GM19395 (cell line): ENCODE measurements at regions not wholly inside any gene's neighbourhood (a gene's known extent, or its start where the extent isn't known, plus 50 kb on each side); places are given as distances from the start of the nearest gene placed in this dataset.

Experiments
- ATAC-seq: cut with Tn5 transposase; IDR thresholded peaks from one replicate; pipeline ENCODE4 v1.9.1; 2021; ENCODE audit warnings: mild to moderate bottlenecking, moderate library complexity; ENCODE audit not compliant: unreplicated experiment

DNA sequence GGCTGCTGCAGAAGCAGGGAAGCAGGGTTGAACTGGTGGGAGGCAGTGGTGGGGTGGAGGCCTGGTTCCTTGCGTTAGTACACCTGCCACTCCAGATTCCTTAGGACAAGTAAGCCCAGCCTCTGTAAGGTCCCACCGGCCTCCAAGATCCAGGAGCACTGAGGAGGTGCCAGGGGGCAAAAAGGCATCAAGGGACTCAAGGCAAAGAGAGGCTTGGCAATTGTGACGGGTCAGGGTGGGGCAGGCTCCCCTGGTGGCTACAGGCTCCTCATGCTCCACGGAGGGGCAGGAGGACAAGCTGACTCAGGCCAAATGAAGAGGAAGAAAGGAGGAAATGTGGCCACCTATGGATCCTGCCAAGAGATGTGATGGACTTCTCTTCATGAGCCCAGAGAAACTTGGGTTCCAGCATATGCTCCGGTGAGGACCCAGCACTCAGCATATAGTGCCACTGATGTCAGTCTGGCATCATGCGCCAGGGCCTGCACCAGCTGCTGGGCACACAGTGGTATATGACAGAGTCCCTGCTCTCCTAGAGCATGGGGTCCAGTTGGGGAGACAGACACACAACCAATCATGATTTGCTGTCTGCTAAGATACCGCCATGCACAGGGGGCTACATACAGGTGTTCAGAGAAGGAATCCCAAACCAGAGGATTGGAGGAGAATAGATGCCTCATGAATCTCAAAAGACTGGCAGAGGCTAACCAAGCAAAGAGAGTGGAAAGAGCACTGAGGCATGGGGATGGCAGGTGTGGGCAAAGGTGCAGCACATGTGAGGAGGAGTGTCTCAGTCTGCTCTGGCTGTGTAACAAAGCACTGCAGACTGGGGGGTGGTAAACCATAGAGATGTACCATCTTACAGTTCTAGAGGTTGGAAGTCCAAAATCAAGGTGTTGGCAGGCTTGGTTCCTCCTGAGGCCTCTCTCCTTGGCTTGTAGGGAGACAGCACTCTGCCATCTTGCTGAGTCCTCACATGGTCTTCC, 249.7 kb downstream of the RHOU start:
- ATAC-seq: no peak

DNA sequence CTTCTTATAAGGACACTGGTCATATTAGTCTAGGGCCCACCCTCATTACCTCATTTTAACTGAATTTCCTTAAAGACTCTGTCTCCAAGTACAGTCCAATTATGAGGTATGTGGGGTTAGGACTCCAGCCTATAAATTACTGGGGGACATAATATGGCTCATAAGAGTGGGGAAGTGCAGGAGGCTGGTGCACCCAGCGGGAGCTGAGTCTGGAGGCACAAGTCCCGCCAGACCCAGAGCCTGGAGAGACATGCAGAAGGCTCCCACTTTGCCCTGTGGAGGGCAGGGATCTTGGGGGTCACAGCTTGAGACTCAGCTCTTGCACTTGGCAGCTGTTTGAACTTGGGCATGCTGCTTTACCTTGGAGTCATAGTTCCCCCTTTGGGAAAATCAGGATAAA, 250.4 kb downstream of the RHOU start:
- no peak for ATAC-seq

DNA sequence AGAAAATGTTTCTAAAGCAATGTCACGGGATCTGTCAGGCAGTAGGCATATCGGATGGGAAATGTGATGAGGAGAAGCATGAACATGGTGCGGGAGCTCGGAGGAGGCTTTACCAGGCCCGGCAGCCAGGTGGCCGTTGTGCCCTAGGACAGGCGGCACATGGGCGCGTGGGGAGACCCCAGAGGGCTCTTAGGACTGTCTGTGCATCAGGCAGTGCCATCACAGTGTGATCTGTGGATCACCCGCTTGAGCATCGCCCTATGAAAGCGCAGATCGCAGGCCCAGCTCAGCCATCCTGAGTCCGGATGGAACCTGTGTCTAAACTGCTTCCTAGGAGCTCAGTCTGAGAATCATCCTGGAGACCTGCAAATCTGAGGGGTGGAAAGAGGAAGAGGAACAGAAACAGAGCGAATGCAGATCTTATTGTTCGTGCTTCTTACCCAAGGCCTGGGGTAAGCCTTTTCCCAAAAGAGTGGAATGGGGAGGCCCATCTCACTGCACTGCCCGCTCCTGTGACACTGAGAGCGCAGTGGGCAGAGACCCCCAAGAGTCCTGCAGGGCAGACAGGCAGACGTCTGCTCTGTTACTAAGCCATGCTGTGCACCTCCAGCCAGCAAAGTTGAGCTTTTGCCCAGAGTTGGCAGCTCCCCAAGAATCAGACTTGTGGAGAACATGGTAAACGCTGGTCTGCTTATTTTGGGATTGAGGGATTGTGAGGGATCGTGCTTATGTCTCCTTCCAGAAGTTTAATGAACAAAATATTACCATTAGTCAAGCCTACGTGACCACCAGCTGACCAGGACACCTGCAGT, 251.0 kb downstream of the RHOU start:
- ATAC-seq: no peak

DNA sequence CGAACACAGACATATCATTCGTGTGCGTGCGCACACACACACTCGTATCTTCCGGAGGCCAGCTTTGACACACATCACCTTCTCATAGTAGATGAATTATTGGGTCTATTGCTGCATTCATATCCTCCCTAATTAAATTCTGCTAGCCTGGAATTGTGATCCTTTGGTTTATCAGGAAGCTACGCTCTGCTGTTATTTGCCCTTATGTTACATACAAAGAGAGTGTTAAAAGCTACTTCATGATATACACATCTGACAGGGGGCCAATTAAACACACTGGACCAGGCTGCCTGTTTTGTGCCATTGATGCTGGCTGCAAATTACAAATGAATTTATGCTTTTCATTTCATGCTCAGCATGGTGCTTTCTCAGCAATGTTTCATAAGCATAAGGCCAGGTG, 252.0 kb downstream of the RHOU start:
- ATAC-seq: no peak

DNA sequence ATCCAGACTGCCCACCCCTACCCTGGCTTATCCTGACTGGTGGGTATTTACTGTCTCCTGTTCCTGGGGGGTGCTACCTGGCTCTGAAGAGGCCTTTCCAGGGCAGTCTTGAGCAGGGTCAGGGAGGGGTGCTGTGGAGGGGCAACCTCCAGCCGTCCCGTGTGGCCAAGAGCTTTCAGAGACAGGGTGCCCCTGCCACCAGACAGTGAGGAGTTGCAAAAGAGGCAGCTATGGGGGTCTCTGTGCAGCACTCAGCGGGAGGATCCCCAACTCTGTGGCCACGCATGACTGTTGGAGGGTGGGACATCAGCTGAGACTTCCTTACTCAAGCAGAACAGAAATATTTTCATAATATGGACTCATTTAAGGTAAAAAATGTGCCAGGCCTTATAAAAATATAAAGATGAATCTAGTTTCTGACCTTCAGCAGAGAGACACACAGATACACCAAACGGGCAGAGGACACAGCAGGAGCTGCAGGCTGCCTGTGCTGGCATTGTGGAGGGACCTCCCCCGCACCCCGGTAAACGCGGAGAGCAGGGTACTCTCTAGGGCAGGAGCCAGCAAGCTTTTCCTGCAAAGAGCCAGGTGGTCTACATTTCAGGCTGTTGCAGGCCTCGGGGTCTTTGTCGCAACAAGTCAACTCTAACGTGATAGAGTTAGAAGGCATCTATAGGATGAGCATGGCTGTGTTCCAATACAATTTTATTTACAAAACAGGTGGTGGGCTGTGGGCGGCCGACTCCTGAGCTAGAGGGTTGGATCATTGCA, 252.6 kb downstream of the RHOU start:
- no peak for ATAC-seq

DNA sequence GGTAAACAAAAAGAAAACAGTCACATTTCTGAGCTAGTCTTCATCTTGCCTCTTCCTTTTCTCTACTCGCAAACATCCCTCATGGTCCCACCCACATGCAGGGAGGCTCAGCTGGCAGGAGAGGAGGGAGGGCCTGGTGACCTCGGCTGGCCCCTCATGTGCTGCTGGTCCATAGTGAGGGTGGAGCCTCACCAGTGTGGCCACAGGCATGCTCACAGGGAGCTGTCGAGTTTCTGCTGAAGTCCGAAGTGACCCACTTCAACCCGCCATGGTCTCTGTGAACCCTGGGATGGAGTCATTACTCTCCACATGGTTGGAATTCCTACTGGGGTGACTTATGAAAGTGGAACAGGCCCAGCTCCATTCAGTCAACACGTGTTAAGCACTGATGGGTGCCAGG, 253.4 kb downstream of the RHOU start:
- no peak for ATAC-seq

DNA sequence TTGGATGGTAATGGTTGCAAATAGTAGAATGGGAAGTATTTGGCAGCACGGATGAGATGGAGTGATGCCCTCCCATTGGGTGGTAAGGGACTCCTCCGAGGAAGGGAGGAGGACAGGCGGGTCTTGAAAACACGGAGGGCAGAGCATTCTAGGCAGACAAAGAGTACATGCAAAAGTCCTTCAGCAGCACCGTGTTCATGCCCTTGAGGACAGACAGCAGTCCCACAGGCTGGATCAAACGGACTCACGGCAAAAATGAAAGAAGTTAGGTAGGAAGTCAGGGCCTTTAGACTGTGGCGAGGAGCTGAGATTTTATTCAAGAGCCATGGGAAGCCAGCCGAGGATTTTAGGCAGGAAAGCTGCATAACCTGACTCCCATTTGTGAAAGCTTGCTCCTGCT, 253.9 kb downstream of the RHOU start:
- ATAC-seq: no peak

DNA sequence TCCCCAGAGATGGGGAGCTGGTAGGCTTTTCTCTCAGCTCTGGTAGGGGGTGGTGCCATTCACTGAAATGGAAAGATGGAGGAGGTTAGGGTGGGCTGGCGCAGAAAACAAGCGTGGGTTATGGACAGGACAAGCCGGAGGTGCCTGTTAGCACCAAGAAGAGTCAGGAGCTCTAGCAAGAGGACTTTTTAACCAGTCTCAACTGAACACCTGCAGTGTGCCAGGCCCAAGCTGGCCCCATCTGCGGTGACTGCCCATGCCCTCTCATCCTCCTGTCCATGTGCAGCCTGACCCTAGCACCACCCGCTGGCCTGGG, 254.4 kb downstream of the RHOU start:
- ATAC-seq: no peak

DNA sequence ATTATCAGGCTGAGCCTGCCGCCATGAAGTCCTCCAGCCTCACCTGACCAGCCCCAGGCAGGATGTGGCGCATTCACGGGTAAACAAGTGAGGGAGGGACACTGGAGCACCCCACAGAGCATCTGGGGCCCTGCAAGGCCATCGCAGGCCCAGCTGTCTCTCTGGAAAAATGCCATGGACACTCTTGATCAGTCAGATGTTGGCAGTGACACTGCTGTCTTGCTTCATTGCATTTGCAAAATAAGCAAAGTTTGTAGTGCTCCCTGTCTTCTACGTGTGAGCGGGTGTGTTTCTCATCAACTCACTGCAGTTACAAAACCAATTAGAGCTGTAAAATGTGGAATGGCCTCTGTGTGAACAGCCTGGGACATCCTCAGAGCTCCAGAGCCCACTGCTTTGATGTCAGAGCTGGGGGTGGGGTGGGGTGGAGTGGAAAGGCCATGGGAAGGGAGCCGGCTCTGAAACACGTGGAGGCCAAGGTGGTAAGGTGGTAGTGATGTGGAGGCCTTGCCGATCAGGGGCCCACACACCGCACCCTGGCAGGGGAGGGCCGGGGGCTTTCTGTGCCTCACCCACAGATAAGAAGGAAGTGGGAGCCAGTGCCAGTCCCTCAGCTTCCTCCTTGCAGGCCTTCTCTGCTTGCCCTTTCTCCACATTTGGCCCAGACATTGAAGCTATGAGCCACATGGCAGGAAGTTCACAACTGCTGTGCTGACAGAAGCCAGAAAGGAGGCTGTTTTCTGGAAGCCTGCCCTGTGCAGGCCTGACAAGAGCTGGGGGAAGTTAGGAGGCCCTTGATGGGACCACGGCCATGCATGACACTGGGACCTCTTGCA, 254.9 kb downstream of the RHOU start:
- ATAC-seq: no peak

DNA sequence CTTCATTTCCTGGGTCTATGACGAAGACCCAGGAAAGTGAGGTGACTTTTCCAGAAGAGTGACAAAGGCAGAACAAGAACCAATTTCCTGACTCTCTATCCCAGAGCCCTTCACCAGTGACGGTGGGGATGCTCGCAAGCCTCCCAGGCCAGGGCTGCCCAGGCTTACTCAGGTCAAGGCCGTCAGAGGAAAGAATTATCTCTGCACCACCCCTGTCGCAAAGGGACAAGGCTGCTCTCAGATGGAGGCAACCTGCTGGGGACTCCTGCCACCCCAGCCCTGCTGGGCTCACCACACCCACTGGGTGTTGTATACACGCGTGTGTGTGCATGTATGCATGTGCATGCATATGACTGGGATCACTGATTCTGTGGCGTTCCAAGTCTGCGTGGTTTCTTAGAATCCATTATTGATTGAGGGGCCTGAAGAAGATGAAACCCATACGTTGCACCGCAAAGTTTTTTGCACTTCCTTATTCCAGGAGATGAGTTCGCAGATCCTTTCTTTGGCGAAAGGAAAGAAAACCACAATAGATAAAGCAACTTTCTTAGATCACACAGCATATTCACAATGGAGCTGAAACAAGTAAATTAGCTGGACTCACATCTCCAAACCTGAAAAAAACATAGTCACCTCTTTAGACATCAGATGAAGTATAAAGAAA, 255.8 kb downstream of the RHOU start:
- no peak for ATAC-seq

DNA sequence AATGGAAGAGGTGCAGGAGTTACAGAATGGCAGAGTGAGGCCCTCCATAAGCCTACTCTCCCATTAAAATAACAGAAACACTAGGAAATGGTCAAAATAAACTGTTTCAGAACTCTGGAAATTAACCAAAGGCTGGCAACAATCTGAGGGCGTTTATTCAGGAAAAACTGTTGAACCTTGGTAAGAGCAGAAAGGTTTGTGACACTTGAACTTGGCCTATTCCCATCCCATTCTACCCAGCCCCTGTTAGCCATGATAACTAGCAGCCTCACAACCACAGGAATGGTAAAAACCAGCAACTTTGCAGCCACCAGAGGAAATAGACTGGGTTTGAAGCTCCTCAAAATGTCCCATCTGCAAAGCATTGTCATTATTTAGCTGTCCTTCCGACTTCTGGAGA, 256.8 kb downstream of the RHOU start:
- no peak for ATAC-seq

DNA sequence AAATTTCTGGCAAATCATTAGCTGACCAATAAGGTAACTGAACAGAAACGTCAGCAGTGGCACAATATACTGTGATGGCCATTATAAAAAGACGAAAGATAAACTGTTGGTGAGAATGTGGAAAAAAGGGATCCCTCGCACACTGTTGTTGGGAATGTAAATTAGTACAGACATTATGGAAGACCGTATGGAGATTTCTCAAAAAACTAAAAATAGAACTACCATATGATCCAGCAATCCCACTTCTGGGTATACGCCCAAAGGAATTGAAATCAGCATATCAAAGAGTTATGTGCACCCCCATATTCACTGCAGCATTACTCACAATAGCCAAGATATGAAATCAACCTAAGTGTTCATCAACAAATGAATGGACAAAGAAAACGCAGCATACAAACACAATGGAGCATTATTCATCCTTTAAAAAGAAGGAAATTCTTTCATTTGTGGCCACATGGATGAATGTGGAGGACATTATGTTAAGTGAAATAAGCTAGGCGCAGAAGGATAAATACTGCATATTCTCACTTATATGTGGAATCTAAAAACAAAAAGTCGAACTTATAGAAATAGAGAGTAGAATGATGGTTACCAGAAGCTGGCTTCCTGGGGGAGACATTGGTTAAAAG, 257.7 kb downstream of the RHOU start:
- ATAC-seq: no peak

DNA sequence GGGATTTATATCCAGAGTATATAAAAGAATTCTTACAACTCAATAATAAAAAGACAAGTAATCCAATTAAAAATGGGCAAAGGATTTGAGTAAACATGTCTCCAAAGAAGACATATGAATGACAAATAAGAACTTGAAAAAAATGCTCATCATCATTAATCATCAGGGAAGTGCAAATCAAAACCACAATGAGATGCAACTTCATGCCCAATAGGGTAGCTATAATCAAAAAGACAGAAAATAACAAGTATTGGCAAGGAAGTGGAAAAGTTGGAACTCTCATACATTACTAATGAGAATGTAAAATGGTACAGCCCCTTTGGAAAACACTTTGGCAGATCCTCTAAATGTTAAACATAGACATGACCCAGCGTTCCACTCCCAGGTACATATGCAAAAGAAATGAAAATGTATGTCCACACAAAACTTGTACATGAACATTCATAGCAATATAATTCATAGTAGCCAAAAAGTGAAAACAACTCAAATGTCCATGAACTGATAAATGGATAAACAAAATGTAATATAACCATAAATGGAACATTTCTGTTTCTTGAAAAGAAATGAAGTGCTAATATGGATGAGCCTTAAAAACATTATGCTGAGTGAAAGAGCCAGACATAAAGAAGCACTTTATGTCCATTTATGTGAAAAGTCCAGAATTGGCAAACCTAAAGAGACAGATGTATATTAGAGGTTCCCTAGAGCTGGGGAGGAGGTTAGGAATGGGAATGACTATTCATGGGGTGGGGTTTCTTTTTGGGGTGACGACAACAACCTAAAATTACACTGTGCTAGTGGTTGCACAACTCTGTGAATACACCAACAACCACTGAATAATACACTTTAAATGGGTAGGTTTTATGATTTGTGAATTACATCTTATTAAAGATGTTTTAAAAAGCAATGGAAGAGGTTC, 259.7 kb downstream of the RHOU start:
- no peak for ATAC-seq

DNA sequence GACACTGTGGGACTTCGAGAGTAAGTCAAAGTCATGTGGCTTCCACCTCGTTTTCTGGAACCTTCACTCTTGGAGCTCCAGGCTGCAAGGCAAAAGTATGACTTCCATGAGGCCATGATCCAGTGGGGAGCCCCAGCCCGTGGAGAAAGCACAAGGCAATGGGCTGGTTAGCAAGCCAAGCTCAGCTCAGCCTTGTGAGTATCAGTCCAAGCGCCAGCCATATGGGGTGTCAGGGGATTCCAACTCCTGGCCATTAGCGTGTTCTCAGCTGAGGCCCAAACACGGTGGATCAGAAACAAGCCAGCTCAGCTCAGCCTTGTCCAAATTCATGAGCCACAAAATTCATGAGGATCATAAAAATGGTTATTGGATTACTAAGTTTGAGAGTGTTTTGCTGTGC, 261.0 kb downstream of the RHOU start:
- no peak for ATAC-seq

DNA sequence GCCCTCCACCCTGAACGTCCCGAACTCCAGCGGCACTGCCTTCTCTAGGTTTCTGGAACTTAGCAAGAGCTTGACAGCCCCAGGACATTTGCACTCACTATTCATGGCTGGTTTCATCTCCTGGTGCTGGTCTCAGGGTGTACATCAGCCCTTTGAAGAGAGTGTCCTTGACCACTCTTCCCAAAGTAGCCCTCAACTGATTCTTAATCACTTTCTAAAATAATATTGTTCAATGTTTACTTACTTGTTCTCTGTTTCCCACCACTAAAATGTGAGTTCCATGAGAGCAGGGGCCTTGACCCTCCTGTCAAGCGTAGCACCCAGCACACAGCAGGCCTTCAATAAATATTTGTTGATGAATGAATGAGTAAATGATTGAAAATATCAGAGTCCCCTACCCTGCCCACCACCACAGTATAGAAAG, 262.5 kb downstream of the RHOU start:
- ATAC-seq: no peak

DNA sequence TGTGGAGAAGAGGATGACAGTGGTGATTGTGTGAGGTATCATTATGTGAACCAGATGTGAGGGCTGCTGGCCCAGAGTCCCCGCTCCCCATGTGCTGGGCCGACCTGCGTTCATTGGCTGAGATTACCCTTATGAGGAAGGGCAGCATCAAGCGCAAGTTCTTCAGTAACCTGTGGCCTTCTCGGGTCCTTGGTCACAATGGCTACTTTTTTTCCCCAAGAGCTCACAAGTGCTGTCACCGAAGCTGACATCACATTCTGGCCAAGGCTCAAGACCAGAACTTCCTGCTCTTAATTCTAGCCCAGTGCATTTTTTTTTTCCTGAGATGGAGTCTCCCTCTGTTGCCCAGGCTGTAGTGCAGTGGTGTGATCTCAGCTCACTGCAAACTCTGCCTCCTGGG, 262.9 kb downstream of the RHOU start:
- ATAC-seq: no peak

DNA sequence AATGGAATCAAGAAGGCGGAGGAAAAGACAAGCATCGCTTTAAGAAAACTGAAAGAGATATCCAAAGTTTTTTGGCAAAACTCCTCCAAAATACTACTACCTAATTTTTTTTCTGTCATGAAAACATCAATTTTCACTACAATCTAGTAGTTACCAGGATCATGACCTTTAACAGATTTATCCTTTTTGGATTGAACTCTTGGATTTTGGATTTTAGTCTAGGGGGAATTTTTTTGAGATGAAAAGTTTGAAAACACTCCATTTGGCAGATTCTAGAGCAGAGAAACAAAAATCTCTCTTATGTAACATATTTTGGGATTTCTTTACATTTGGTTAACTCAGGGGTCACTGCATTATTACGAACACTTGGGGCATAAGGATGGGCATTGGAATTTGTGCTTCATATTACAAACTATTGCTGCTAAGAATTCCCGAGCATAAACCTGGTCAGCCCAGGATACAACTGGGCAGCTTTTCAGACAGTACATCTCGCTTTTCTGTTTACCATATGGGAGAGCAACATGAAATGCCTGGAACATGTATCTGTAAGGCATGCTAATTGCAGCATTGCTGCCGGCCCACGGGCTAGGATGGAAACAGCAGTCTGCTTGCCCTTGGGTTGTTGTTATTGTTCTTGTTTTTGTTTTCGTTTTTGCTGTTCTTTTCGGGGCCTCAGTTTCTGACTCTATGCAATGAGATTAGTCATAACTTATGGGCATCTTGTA, 264.3 kb downstream of the RHOU start:
- no peak for ATAC-seq

DNA sequence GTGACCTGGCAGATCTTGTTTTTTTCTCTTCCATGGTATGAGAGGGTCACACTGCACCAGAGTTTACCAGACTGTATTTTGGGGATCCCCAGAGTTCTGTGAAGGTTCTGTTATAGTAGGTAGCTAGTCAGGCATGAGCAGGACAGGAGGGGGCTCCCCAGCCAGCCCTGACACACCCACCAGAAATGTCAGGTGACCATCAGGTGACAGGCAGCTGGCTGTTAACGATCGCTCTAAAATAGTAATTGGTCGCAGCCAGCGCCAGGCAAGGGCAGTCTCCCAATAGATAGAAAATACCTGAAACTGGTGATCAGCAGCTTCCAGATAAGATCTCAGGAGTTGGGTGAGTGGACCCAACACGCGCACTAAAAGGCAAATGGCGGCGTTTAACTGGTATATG, 264.9 kb downstream of the RHOU start:
- ATAC-seq: no peak
